Germinal center (tissue), 1 donor: ENCODE measurements at regions not wholly inside any gene's neighbourhood (a gene's known extent, or its start where the extent isn't known, plus 50 kb on each side); places are given as distances from the start of the nearest gene placed in this dataset.

Source experiments
- DNase-seq: peaks from one replicate; pipeline ENCODE4 v3.0.0; 2012; ENCODE audit warnings: mixed read lengths, low spot score

- DNase-seq = no peak
These were observed 525.5 kb downstream of the IRS1 start for GRCh38 chr2:226274143-226274542.

GRCh38 chr2:226273440-226273839 lies 526.2 kb downstream of the IRS1 start:
- no peak for DNase-seq

- DNase-seq = no peak
These were observed 527.2 kb downstream of the IRS1 start for GRCh38 chr2:226272435-226272834.

- DNase-seq = no peak
These were observed 529.1 kb downstream of the IRS1 start for GRCh38 chr2:226270285-226271058.

GRCh38 chr2:226267516-226268289 lies 531.9 kb downstream of the IRS1 start:
- DNase-seq = no peak

- DNase-seq = no peak
These were observed 542.8 kb downstream of the IRS1 start for GRCh38 chr2:226256709-226257376.

- no peak for DNase-seq
These were observed 543.4 kb downstream of the IRS1 start for GRCh38 chr2:226256237-226256636.

GRCh38 chr2:226251661-226252060 lies 548.0 kb downstream of the IRS1 start:
- no peak for DNase-seq

GRCh38 chr2:226247289-226248275 lies 552.0 kb downstream of the IRS1 start:
- DNase-seq = no peak

GRCh38 chr2:226234187-226234586 lies 565.4 kb downstream of the IRS1 start:
- no peak for DNase-seq

- DNase-seq = no peak
These were observed 566.2 kb downstream of the IRS1 start for GRCh38 chr2:226233388-226233787.

- no peak for DNase-seq
These were observed 571.5 kb downstream of the IRS1 start for GRCh38 chr2:226228080-226228479.

GRCh38 chr2:226227341-226227740 lies 572.3 kb downstream of the IRS1 start:
- DNase-seq = no peak

- DNase-seq = no peak
These were observed 575.9 kb downstream of the IRS1 start for GRCh38 chr2:226223704-226224103.

- no peak for DNase-seq
These were observed 579.1 kb downstream of the IRS1 start for GRCh38 chr2:226220511-226220910.

GRCh38 chr2:226217191-226217590 lies 582.4 kb downstream of the IRS1 start:
- no peak for DNase-seq

- DNase-seq = no peak
These were observed 583.0 kb downstream of the IRS1 start for GRCh38 chr2:226216575-226216974.

- DNase-seq = peak; percentile 14
These were observed 583.6 kb downstream of the IRS1 start for GRCh38 chr2:226215902-226216503.

GRCh38 chr2:226213717-226214116 lies 585.9 kb downstream of the IRS1 start:
- DNase-seq = no peak

GRCh38 chr2:226211439-226211838 lies 588.2 kb downstream of the IRS1 start:
- no peak for DNase-seq

GRCh38 chr2:226208726-226209125 lies 590.9 kb downstream of the IRS1 start:
- no peak for DNase-seq
